Fibroblast of villous mesenchyme (primary cell): ENCODE measurements at regions not wholly inside any gene's neighbourhood (a gene's known extent, or its start where the extent isn't known, plus 50 kb on each side); places are given as distances from the start of the nearest gene placed in this dataset.
"Not testable (repeated sequence)": the region's sequence is repeated elsewhere in the genome, so short reads cannot be mapped to it uniquely, and the experiment has no call there.

ENCODE experiments used
- DNase-seq: peaks from one replicate; pipeline ENCODE4 v3.0.0-alpha.2; 2010; ENCODE audit warnings: low read depth
- H3K4me3 ChIP-seq: 2 replicates; pipeline ENCODE4 v1.5.1; 2011; ENCODE audit warnings: low read depth, mild to moderate bottlenecking, low read length
- CTCF ChIP-seq: IDR thresholded peaks from 2 replicates; pipeline ENCODE4 v1.5.1; 2012; ENCODE audit warnings: low read depth, mild to moderate bottlenecking, low read length; ENCODE audit not compliant: insufficient read depth

GRCh38 chr5:77898385-77898784 is 122.2 kb upstream of the TBCA start:
- no peak for TF ChIP-seq CTCF
- no peak for DNase-seq

GRCh38 chr5:77896338-77896737 is 120.2 kb upstream of the TBCA start:
- no peak overlapping the region for H3K4me3 ChIP-seq
- TF ChIP-seq CTCF, result no peak
- DNase-seq, result no peak

More at GRCh38 chr5:77898385-77898784, 122.2 kb upstream of the TBCA start:
- no peak overlapping the region for H3K4me3 ChIP-seq

GRCh38 chr5:77894103-77894502 is 118.0 kb upstream of the TBCA start:
- DNase-seq, H3K4me3 ChIP-seq: not testable (repeated sequence)

- TF ChIP-seq CTCF, result no peak
- no peak overlapping the region for H3K4me3 ChIP-seq
- peak; percentile 88 for DNase-seq
Observed at GRCh38 chr5:77893225-77893860, 117.2 kb upstream of the TBCA start.

GRCh38 chr5:77892061-77893010 is 116.2 kb upstream of the TBCA start:
- no peak for DNase-seq
- no peak for TF ChIP-seq CTCF
- no peak overlapping the region for H3K4me3 ChIP-seq

GRCh38 chr5:77885519-77885918 is 109.4 kb upstream of the TBCA start:
- H3K4me3 ChIP-seq, result no peak overlapping the region
- TF ChIP-seq CTCF, result no peak
- DNase-seq, result no peak

GRCh38 chr5:77882670-77883257 is 106.6 kb upstream of the TBCA start:
- no peak for TF ChIP-seq CTCF
- DNase-seq, result peak; percentile 80
- H3K4me3 ChIP-seq, result no peak overlapping the region
